HG02970 (cell line): ENCODE measurements at regions not wholly inside any gene's neighbourhood (a gene's known extent, or its start where the extent isn't known, plus 50 kb on each side); places are given as distances from the start of the nearest gene placed in this dataset.
"Not testable (repeated sequence)": the region's sequence is repeated elsewhere in the genome, so short reads cannot be mapped to it uniquely, and the experiment has no call there.

Experiments
- ATAC-seq: cut with Tn5 transposase; IDR thresholded peaks from one replicate; pipeline ENCODE4 v1.9.1; 2021; ENCODE audit warnings: mild to moderate bottlenecking, moderate library complexity, moderate number of reproducible peaks; ENCODE audit not compliant: unreplicated experiment, low FRiP score

GRCh38 chr12:105479710-105480109, 149.2 kb downstream of the C12orf75 start:
- no peak for ATAC-seq

GRCh38 chr12:105480162-105480561, 149.7 kb downstream of the C12orf75 start:
- ATAC-seq, result no peak

GRCh38 chr12:105481392-105482300, 151.2 kb downstream of the C12orf75 start:
- ATAC-seq, result no peak

- no peak for ATAC-seq
Measured at GRCh38 chr12:105482951-105483350, 152.5 kb downstream of the C12orf75 start.

- ATAC-seq, result no peak
Measured at GRCh38 chr12:105483691-105484090, 153.2 kb downstream of the C12orf75 start.

- no peak for ATAC-seq
Measured at GRCh38 chr12:105485321-105485910, 154.9 kb downstream of the C12orf75 start.

- no peak for ATAC-seq
Measured at GRCh38 chr12:105485921-105486320, 155.4 kb downstream of the C12orf75 start.

- no peak for ATAC-seq
Measured at GRCh38 chr12:105487963-105488362, 157.5 kb downstream of the C12orf75 start.

GRCh38 chr12:105492591-105493545, 162.4 kb downstream of the C12orf75 start:
- no peak for ATAC-seq

GRCh38 chr12:105499205-105499604, 168.7 kb downstream of the C12orf75 start:
- ATAC-seq, result no peak

GRCh38 chr12:105500676-105501075, 170.2 kb downstream of the C12orf75 start:
- ATAC-seq, result not testable (repeated sequence)

- ATAC-seq, result no peak
Measured at GRCh38 chr12:105502426-105502930, 172.0 kb downstream of the C12orf75 start.

GRCh38 chr12:105503619-105504018, 173.1 kb downstream of the C12orf75 start:
- no peak for ATAC-seq

GRCh38 chr12:105504286-105504685, 173.8 kb downstream of the C12orf75 start:
- ATAC-seq, result no peak

GRCh38 chr12:105506678-105507310, 176.3 kb downstream of the C12orf75 start:
- no peak for ATAC-seq

GRCh38 chr12:105507311-105508038, 177.0 kb downstream of the C12orf75 start:
- ATAC-seq, result no peak

- no peak for ATAC-seq
Measured at GRCh38 chr12:105508096-105508495, 177.6 kb downstream of the C12orf75 start.

- no peak for ATAC-seq
Measured at GRCh38 chr12:105510526-105510925, 180.0 kb downstream of the C12orf75 start.

- not testable (repeated sequence) for ATAC-seq
Measured at GRCh38 chr12:105512861-105513260, 182.4 kb downstream of the C12orf75 start.
